IPS-NIHi7 (cell line): ENCODE measurements at regions not wholly inside any gene's neighbourhood (a gene's known extent, or its start where the extent isn't known, plus 50 kb on each side); places are given as distances from the start of the nearest gene placed in this dataset.
"Not testable (repeated sequence)": the region's sequence is repeated elsewhere in the genome, so short reads cannot be mapped to it uniquely, and the experiment has no call there.

Source experiments
- DNase-seq: peaks from one replicate; pipeline ENCODE4 v3.0.0; 2012; ENCODE audit warnings: mixed read lengths; ENCODE audit errors: extremely low spot score

GRCh38 chr10:84700668-84701369, 372.4 kb downstream of the CCSER2 start:
- DNase-seq, result no peak

GRCh38 chr10:84701370-84701720, 373.0 kb downstream of the CCSER2 start:
- no peak for DNase-seq

- DNase-seq, result no peak
Measured at GRCh38 chr10:84704101-84704500, 375.7 kb downstream of the CCSER2 start.

- DNase-seq, result no peak
Measured at GRCh38 chr10:84706431-84706830, 378.0 kb downstream of the CCSER2 start.

- DNase-seq, result no peak
Measured at GRCh38 chr10:84706875-84707274, 378.5 kb downstream of the CCSER2 start.

GRCh38 chr10:84715911-84716310, 387.5 kb downstream of the CCSER2 start:
- peak; percentile 87 for DNase-seq

GRCh38 chr10:84718877-84719616, 390.7 kb downstream of the CCSER2 start:
- DNase-seq, result no peak

- DNase-seq, result no peak
Measured at GRCh38 chr10:84719687-84720086, 391.3 kb downstream of the CCSER2 start.

GRCh38 chr10:84727398-84727797, 399.0 kb downstream of the CCSER2 start:
- DNase-seq, result no peak

GRCh38 chr10:84739126-84739525, 410.7 kb downstream of the CCSER2 start:
- not testable (repeated sequence) for DNase-seq

- DNase-seq, result no peak
Measured at GRCh38 chr10:84739641-84740040, 411.3 kb downstream of the CCSER2 start.

GRCh38 chr10:84743483-84743882, 415.1 kb downstream of the CCSER2 start:
- no peak for DNase-seq

GRCh38 chr10:84755311-84755710, 426.9 kb downstream of the CCSER2 start:
- DNase-seq, result no peak

GRCh38 chr10:84756653-84757052, 428.3 kb downstream of the CCSER2 start:
- not testable (repeated sequence) for DNase-seq

- not testable (repeated sequence) for DNase-seq
Measured at GRCh38 chr10:84761994-84762614, 433.7 kb downstream of the CCSER2 start.

- DNase-seq, result peak; percentile 35
Measured at GRCh38 chr10:84762754-84763394, 434.5 kb downstream of the CCSER2 start.

- DNase-seq, result no peak
Measured at GRCh38 chr10:84763965-84764364, 435.6 kb downstream of the CCSER2 start.

- DNase-seq, result no peak
Measured at GRCh38 chr10:84765086-84765485, 436.7 kb downstream of the CCSER2 start.

GRCh38 chr10:84765656-84766055, 437.3 kb downstream of the CCSER2 start:
- no peak for DNase-seq

GRCh38 chr10:84766923-84767322, 438.5 kb downstream of the CCSER2 start:
- no peak for DNase-seq

- DNase-seq, result no peak
Measured at GRCh38 chr10:84768132-84768531, 439.7 kb downstream of the CCSER2 start.

GRCh38 chr10:84770824-84771223, 442.4 kb downstream of the CCSER2 start:
- no peak for DNase-seq
